ENCODE measurements at regions not wholly inside any gene's neighbourhood (a gene's known extent, or its start where the extent isn't known, plus 50 kb on each side); places are given as distances from the start of the nearest gene placed in this dataset.

DNA sequence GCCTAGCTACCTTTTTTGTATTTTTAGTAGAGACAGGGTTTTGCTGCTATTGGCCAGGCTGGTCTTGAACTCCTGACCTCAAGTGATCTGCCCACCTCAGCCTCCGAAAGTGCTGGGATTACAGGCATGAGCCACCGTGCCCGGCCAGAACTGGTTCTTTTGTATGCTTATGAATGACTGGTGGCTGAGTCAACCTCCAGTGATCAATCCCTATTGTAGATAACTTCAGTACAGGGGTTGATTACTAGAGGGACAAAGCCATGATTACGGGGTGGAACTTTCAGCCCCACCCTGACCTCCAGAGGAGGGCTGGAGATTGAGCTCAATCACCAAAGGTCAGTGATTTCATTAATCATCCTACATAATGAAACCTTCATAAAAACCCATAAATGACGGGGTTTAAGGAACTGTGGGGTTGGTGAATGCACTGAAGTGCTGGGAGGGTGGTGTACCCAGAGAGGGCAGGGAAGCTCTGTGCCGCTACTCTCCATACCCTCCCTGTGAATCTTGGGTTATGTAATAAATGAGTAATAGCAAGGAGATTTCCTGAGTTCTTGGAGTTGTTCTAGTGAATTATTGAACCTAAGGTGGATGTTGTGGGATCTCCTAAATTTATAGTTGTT lies 281.8 kb upstream of the CXCR4 start:
- no peak for DNase-seq

DNA sequence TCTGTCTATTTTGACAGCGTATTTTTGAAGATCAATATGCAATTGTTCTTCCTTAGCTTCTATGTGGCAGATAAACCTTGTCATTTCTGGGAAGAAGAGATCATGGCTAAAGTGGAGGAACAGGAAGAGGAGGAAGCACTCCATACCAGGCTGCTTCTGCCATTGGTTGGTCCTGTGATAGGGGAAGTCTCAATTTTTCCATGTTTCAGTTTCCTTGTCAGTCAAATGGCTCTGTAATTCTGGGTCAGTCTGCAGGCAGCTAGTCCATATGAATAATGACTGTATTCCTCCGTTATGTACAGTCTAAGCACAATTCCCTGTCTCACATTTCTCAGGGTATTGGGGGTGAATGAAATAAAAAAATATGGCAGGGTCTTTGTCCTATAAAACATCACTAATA lies 277.6 kb upstream of the CXCR4 start:
- DNase-seq, result no peak

DNA sequence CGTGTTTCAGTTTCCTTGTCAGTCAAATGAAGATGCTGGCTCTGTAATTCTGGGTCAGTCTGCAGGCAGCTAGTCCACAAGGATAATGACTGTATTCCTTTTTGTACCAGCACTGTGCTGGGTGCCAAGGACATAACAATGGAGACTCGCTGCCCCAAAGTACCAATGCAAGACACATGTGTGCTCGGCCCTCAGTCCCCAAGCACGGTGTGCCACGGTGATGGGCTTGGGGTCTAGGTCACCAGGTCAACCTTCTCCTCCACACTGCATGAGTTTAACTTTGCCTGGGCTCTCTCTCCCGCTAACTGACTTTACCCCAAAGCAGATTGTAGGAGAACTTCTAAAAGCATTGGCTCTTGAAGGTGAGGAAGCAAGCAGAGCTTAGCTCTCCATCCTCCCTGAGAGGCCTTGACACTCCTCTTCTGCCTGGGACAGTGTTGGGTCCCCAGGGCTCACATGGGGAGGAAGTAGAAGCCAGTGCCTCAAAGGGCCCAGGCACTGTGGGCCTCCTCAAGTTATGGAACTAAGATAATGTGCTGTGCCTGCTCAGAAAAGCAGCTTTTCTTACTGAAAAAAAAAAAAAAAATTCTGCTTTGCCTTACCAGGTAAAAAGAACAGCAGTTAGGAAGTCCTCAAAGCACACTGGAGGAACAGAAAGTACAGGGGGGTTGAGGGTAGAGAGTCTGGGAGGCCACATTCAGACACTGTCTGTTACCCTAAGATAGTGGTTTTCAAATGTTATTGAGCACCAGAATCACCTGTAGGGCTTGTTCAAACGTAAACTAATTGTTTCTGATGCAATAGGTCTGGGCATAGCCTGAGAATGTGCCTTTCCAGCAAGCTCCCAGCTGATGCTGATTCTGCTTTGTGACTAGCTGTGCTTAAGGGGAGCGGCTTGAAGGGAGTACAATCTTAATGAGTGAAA lies 276.4 kb upstream of the CXCR4 start:
- DNase-seq, result no peak

GRCh38 chr2:136393514-136393913 lies 275.6 kb upstream of the CXCR4 start:
- no peak for DNase-seq

DNA sequence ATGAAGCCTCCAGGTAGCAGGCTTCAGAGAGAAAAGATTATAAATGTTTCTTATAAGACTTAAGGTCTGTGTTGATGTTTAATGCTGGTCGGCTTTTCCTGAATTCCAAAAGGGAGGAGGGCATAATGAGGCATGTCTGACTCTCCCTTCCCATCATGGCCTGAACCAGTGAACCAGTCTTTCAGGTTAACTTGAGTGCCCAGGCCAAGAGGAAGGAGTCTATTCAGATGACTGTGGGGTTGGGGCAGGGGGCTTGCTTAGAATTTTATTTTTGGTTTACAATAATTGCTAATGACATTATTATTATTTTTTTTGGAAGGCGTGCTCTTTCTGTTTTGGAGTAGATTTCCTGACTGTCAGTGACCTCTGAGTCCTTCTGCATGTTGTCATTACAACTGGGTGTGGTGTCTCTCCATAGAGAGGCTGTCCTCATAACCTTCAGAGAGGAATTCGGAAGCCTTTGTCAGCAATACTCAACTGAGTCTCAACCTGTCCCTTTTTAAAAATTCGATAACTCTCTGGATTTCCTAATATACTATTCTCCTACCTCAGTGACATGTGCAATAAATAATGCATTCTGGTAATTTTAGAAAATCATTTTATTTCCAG lies 275.1 kb upstream of the CXCR4 start:
- DNase-seq, result no peak

DNA sequence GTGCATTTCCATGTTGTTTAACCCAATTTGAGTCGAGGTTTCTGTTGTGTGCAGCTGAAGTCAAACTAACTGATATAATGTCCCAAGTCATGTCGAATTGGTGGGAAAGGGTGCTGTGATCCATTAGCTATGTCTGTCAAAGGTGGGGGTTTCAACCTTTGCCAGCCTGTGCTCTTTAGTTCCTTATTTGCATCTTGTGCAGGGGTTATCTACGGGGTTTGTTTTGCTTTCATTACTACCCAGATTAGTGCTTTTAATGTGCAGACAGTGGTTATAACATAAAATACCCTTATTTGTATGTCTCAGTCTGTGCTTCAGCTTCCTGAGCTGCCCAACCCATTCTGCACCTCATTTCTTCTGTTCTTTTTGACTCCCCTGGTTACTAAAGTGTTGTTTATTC lies 271.9 kb upstream of the CXCR4 start:
- no peak for DNase-seq

GRCh38 chr2:136386046-136386445 lies 268.1 kb upstream of the CXCR4 start:
- DNase-seq, result no peak

- DNase-seq, result peak in 2 of 4 experiments; percentile 20 to 26
Measured at GRCh38 chr2:136384531-136385303, 266.8 kb upstream of the CXCR4 start.

- DNase-seq, result no peak
Measured at GRCh38 chr2:136383167-136383566, 265.2 kb upstream of the CXCR4 start.

DNA sequence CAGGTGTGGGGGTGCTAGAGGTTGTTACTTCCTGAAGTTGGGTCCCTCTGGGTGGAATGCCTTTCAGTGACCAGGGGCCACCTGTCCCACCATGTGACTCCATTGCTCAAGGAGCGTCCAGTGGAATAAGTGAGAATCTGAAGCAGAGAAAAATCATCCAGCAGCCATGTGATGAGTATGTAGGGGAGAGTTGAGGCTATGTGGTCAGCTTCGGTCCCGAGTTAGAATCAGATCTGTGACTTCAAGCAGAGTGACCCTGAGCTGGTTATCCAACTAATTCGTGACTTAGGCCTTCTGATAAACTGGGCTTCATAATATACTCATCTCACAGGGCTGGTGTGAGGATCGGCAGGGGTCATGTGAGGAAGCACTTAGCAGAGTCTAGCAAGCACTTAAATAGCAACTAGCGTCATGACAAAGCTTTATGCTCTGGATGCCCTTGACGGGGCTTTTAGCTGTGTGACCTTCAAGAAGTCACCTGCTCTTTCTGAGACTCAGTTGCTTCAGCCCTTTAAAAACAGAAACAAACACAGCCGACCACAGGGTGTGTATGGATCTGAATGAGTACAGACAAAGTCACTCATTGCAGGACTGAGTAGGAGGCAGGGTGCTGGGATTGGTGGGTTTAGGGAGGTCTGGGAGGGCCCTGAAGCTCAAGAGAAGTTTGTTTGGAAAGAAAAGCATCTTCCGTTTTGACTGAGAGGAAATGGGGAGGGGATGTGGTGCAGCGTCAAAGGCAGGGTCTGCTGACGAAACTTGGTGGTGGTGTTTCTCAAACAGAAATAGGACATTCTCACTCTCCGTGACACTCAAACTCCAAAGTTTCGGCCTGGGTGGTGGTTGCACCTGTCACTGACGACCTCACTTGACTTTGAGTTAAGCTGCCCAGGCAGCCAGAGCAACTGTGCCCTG lies 264.0 kb upstream of the CXCR4 start:
- peak; percentile 9 to 37 (median 24) for DNase-seq

DNA sequence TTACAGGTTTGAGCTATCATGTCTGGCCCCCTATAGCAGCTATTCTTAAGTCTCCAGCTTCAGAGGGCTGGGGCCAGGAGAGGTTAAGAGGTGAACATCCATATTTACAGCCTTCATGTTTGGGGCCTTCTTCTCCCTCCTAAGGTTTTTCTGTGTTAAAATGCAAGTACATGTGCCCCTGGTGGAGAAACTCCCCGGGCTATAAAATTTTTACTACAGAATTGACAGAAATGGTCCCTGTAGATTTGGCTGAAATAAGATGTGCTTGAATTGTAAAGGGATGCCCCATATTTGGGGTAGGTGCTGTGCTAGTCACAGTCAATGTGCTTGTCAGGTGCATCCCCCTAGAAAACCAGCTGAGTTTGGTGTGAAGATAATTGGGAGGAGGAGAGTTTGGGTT lies 263.3 kb upstream of the CXCR4 start:
- DNase-seq, result no peak

GRCh38 chr2:136378712-136379595 lies 261.0 kb upstream of the CXCR4 start:
- peak; percentile 37 to 63 (median 54) for DNase-seq

DNA sequence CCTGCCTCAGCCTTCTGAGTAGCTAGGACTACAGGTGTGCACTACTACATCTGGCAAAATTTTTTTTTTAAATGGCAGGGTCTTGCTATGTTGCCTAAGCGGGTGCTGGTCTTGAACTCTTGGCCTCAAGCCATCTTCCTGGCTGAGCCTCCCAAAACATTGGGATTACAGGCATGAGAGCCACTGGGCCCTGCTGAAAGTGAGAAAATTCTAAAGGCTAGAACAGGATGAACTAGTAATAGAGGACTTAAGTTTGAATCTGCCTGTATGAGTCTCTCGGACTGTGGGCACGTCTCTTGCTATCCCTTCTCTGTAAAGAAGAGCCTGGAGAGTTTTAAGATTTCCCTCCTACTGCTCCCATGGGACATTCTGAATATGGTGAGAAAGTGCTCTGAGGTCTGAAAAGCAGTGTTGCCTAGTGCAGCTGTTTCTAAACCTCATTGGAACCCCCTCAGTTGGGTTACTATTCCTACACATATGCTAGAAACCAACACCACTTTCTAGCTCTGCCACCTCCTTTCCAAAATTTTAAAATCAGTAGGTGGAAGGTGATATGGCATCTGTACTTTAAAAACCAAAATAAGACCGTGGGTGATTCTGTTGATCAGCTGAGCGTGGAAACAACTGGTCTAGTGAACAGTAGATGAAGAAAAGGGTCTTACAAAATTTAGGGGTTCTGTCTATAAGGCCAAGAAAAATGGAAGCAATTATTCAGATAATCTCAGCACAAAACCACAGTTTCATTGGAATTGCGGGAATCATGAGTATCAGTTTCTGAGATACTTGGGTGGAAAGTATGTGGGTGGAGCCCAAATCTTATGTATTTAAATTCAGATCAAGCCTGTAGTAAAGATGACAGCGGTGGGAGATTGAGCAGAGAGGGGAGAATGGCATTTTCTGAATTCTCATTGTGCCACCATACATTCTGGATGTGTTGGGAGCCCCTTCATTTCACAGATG lies 259.8 kb upstream of the CXCR4 start:
- no peak for DNase-seq

DNA sequence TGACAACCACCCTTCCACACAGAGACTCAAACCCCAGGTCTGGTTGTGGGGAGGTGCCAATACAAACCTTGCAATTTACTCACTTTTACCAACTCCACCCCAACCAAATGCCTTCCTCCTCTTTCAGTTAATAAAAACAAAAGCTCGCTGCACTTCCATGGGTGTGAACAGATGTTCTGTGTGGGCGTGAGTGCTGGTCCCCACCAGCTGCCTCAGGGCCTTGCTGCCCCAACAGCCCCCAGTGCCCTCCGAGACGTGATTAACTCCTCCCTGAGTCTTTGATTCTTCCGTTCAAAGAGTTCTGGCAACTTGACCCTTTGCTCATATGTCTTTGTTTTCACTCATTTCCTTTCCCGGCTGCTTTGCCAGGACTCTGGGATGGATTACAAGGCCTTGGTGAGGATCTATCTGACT lies 258.9 kb upstream of the CXCR4 start:
- no peak for DNase-seq

DNA sequence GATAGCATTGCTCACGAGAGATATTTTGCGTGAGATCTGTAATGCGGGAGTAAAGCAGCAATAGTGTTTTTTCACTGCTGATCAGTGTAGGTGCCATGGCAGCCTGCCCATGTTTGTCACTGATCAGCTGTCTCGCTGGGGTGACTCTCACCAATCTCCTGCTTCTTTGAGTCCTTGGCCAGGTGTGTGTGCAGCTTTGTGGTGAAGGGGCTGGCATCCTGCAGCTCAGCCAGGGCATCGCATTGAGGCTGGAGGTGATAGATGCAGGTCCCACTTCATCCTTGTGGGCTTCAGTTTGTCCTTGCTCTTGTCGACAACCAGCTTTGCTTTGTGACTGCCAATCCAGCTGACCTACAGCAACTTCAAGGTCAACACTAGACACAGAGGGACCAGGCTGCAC lies 258.3 kb upstream of the CXCR4 start:
- no peak for DNase-seq

GRCh38 chr2:136375017-136375901 lies 257.3 kb upstream of the CXCR4 start:
- DNase-seq, result no peak

GRCh38 chr2:136373841-136374240 lies 255.9 kb upstream of the CXCR4 start:
- no peak for DNase-seq

- no peak for DNase-seq
Measured at GRCh38 chr2:136373029-136373428, 255.1 kb upstream of the CXCR4 start.

DNA sequence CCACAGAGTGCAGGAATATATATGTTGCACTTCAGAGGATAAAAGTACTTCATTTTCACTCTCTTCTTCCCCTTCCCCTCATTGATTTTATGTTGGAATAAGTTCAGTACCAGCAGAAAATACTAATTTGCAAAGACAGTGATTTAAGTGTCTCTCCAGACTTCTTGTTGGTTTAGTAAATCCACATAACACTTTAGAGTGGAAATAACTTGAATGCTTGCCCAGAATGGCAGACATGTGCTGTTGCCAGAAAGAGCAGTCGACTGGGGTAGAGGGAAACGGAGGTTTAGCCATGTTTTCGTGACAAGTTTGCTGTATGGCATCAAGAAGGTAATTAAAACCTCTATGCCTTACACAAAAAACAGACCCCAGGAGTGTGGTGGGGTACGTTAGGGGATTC lies 246.0 kb upstream of the CXCR4 start:
- DNase-seq, result no peak
